Fibroblast of lung (primary cell): ENCODE measurements at regions not wholly inside any gene's neighbourhood (a gene's known extent, or its start where the extent isn't known, plus 50 kb on each side); places are given as distances from the start of the nearest gene placed in this dataset.
"Not testable (repeated sequence)": the region's sequence is repeated elsewhere in the genome, so short reads cannot be mapped to it uniquely, and the experiment has no call there.

Source experiments
- DNase-seq, 2 donors: peaks; one replicate each; pipeline versions ENCODE4 v3.0.0 to v3.0.0-alpha.2; 2010; ENCODE audit warnings: low read depth in 2 of 2
- H2AFZ ChIP-seq: 2 replicates; pipeline ENCODE4 v1.5.1; 2012; ENCODE audit warnings: low read length, control low read depth, inconsistent platforms
- H3K27ac ChIP-seq: 2 replicates; pipeline ENCODE4 v1.5.1; 2011; ENCODE audit warnings: low read length, control low read depth; ENCODE audit not compliant: insufficient read depth
- H3K27me3 ChIP-seq: 2 replicates; pipeline ENCODE4 v1.5.1; 2011; ENCODE audit warnings: mild to moderate bottlenecking, low read length; ENCODE audit not compliant: control insufficient read depth, insufficient read depth
- H3K36me3 ChIP-seq: 2 replicates; pipeline ENCODE4 v1.5.1; 2011; ENCODE audit warnings: low read length; ENCODE audit not compliant: control insufficient read depth, insufficient read depth
- H3K4me1 ChIP-seq: 2 replicates; pipeline ENCODE4 v1.5.1; 2011; ENCODE audit warnings: low read length; ENCODE audit not compliant: control insufficient read depth, insufficient read depth; ENCODE audit errors: extremely low read depth
- H3K4me2 ChIP-seq: 2 replicates; pipeline ENCODE4 v1.5.1; 2011; ENCODE audit warnings: low read length, control low read depth; ENCODE audit not compliant: insufficient read depth; ENCODE audit errors: extremely low read depth
- H3K4me3 ChIP-seq, 4 experiments: fragments of 200-600 bp in 1 of 4; sonication (generic) in 1 of 4; replicated peaks in 1 of 4; 2 replicates each; pipeline ENCODE4 v1.5.1; 2011 to 2016; ENCODE audit warnings: low read length in 4 of 4, low read depth in 3 of 4, mild to moderate bottlenecking in 3 of 4, control low read depth in 2 of 4, inconsistent platforms in 1 of 4, mixed read lengths in 1 of 4; ENCODE audit not compliant: insufficient read depth in 1 of 4; ENCODE audit errors: control extremely low read depth in 1 of 4
- H3K79me2 ChIP-seq: 2 replicates; pipeline ENCODE4 v1.5.1; 2012; ENCODE audit warnings: mild to moderate bottlenecking, low read length, inconsistent platforms; ENCODE audit not compliant: control insufficient read depth, insufficient read depth
- H3K9ac ChIP-seq: 2 replicates; pipeline ENCODE4 v1.5.1; 2011; ENCODE audit warnings: mild to moderate bottlenecking, low read length, control low read depth; ENCODE audit not compliant: insufficient read depth
- H3K9me3 ChIP-seq: 2 replicates; pipeline ENCODE4 v1.5.1; 2012; ENCODE audit warnings: low read depth, low read length; ENCODE audit not compliant: control insufficient read depth, insufficient read depth
- H4K20me1 ChIP-seq: 2 replicates; pipeline ENCODE4 v1.5.1; 2011; ENCODE audit warnings: low read length; ENCODE audit not compliant: control insufficient read depth, insufficient read depth; ENCODE audit errors: extremely low read depth
- EZH2 ChIP-seq: IDR thresholded peaks from 2 replicates; pipeline ENCODE4 v1.5.1; 2012; ENCODE audit warnings: low read length, control low read depth, mild to moderate bottlenecking; ENCODE audit errors: missing control alignments
- TF ChIP-seq, protein P1 (sequence below), 2 donors: IDR thresholded peaks in 1 of 2; conservative IDR thresholded peaks in 1 of 2; 1 replicate in 1 of 2; 2 replicates in 1 of 2; pipeline ENCODE4 v1.5.1; 2011 to 2012; ENCODE audit warnings: low read length in 2 of 2, control low read depth in 1 of 2, inconsistent platforms in 1 of 2, low read depth in 1 of 2, mild to moderate bottlenecking in 1 of 2

- no peaks in the 10 kb centered on the region for H3K9me3 ChIP-seq
- DNase-seq: peak; percentile 39 to 41
- no peaks in the 10 kb centered on the region for H4K20me1 ChIP-seq
- no peaks in the 10 kb centered on the region for H3K79me2 ChIP-seq
- no peak overlapping the region for H3K27ac ChIP-seq
- H3K27me3 ChIP-seq: no peaks in the 10 kb centered on the region
- no peak overlapping the region for H3K4me2 ChIP-seq
- H3K9ac ChIP-seq: no peak overlapping the region
- H3K4me3 ChIP-seq: no peak overlapping the region
- TF ChIP-seq EZH2: no peak
- no peaks in the 10 kb centered on the region for H3K4me1 ChIP-seq
- no peak overlapping the region for H2AFZ ChIP-seq
- H3K36me3 ChIP-seq: no peaks in the 10 kb centered on the region
These were observed 148.0 kb upstream of the SLC7A11 start for GRCh38 chr4:138389976-138390685.

DNA sequence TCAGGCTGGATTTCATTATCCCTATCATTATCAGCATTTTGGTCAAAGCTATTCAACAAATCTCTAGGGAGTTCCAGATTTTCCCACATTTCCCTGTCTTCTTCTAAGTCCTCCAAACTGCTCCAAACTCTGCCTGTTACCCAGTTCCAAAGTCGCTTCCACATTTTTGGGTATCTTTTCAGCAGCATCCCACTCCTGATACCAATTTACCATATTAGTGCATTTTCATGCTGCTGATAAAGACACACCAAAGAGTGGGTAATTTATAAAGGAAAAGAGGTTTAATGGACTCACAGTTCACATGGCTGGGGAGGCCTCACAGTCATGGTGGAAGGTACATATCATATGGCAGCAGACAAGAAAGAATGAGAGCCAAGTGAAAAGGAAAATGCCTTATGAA is 132.8 kb upstream of the SLC7A11 start:
- H3K9ac ChIP-seq: no peak overlapping the region
- H3K36me3 ChIP-seq: no peaks in the 10 kb centered on the region
- no peak overlapping the region for H3K4me3 ChIP-seq
- no peaks in the 10 kb centered on the region for H3K9me3 ChIP-seq
- H3K4me2 ChIP-seq: no peak overlapping the region
- H3K27me3 ChIP-seq: no peaks in the 10 kb centered on the region
- no peaks in the 10 kb centered on the region for H3K4me1 ChIP-seq
- H4K20me1 ChIP-seq: no peaks in the 10 kb centered on the region
- H3K79me2 ChIP-seq: no peaks in the 10 kb centered on the region
- no peak overlapping the region for H3K27ac ChIP-seq
- TF ChIP-seq EZH2: no peak
- TF ChIP-seq, protein P1, sequence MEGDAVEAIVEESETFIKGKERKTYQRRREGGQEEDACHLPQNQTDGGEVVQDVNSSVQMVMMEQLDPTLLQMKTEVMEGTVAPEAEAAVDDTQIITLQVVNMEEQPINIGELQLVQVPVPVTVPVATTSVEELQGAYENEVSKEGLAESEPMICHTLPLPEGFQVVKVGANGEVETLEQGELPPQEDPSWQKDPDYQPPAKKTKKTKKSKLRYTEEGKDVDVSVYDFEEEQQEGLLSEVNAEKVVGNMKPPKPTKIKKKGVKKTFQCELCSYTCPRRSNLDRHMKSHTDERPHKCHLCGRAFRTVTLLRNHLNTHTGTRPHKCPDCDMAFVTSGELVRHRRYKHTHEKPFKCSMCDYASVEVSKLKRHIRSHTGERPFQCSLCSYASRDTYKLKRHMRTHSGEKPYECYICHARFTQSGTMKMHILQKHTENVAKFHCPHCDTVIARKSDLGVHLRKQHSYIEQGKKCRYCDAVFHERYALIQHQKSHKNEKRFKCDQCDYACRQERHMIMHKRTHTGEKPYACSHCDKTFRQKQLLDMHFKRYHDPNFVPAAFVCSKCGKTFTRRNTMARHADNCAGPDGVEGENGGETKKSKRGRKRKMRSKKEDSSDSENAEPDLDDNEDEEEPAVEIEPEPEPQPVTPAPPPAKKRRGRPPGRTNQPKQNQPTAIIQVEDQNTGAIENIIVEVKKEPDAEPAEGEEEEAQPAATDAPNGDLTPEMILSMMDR (conservative IDR thresholded peaks at IDR 0.05 in 1 of 2, IDR thresholded peaks at IDR 0.05 in 1 of 2; ENCODE audit: low read depth in 1 of 2, low read length in 2 of 2): no peak
- no peak for DNase-seq
- no peak overlapping the region for H2AFZ ChIP-seq

DNA sequence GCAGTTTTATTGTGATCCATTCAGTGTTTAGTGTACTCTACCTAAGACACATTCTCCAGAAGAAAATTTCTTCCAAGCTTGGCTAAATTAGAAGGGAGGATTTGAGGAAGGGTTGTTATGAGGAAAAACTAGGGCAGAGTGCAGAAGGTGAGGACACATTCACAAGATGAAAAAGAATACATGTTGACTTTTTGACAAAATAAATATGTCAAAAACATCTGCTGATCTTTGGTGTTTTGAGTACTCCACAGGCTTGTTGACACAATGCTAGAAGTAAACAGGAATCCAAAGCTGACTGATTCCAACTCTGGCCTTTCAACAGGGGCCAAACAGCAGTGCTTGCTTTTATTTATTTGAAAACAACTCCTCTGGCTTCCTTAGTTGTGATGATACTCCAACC is 125.8 kb upstream of the SLC7A11 start:
- H3K9ac ChIP-seq: no peak overlapping the region
- H3K4me2 ChIP-seq: no peak overlapping the region
- no peak for DNase-seq
- H3K36me3 ChIP-seq: no peaks in the 10 kb centered on the region
- no peaks in the 10 kb centered on the region for H3K27me3 ChIP-seq
- no peaks in the 10 kb centered on the region for H3K79me2 ChIP-seq
- H4K20me1 ChIP-seq: no peaks in the 10 kb centered on the region
- TF ChIP-seq, protein P1 (conservative IDR thresholded peaks at IDR 0.05 in 1 of 2, IDR thresholded peaks at IDR 0.05 in 1 of 2; ENCODE audit: low read depth in 1 of 2, low read length in 2 of 2): no peak
- TF ChIP-seq EZH2: no peak
- H3K27ac ChIP-seq: no peak overlapping the region
- no peak overlapping the region for H3K4me3 ChIP-seq
- no peak overlapping the region for H2AFZ ChIP-seq
- no peaks in the 10 kb centered on the region for H3K9me3 ChIP-seq
- no peaks in the 10 kb centered on the region for H3K4me1 ChIP-seq

- not testable (repeated sequence) for DNase-seq, H4K20me1 ChIP-seq, H3K4me3 ChIP-seq, H3K9ac ChIP-seq, H3K79me2 ChIP-seq, H2AFZ ChIP-seq, H3K9me3 ChIP-seq, H3K27me3 ChIP-seq, H3K36me3 ChIP-seq, H3K27ac ChIP-seq, H3K4me2 ChIP-seq, H3K4me1 ChIP-seq
These were observed 110.3 kb upstream of the SLC7A11 start for GRCh38 chr4:138352446-138352845.
